EH (cell line): ENCODE measurements at regions not wholly inside any gene's neighbourhood (a gene's known extent, or its start where the extent isn't known, plus 50 kb on each side); places are given as distances from the start of the nearest gene placed in this dataset.

Experiments
- DNase-seq: peaks from one replicate; pipeline ENCODE4 v3.0.0-alpha.2; 2015; ENCODE audit warnings: low read depth

- DNase-seq = no peak
Observed at GRCh38 chr7:79872176-79872575, 262.5 kb upstream of the GNAI1 start.

GRCh38 chr7:79868010-79868409 lies 266.6 kb upstream of the GNAI1 start:
- no peak for DNase-seq

GRCh38 chr7:79862447-79863210 lies 272.0 kb upstream of the GNAI1 start:
- no peak for DNase-seq

- DNase-seq = no peak
Observed at GRCh38 chr7:79855172-79855571, 279.5 kb upstream of the GNAI1 start.

- peak; percentile 40 for DNase-seq
Observed at GRCh38 chr7:79854621-79855020, 280.0 kb upstream of the GNAI1 start.

- no peak for DNase-seq
Observed at GRCh38 chr7:79837915-79838314, 296.7 kb upstream of the GNAI1 start.

GRCh38 chr7:79833616-79834015 lies 301.0 kb upstream of the GNAI1 start:
- DNase-seq = no peak

- DNase-seq = no peak
Observed at GRCh38 chr7:79828866-79829265, 305.8 kb upstream of the GNAI1 start.

GRCh38 chr7:79823246-79823951 lies 311.2 kb upstream of the GNAI1 start:
- DNase-seq = peak; percentile 45

- no peak for DNase-seq
Observed at GRCh38 chr7:79822620-79823240, 311.9 kb upstream of the GNAI1 start.

- peak; percentile 32 for DNase-seq
Observed at GRCh38 chr7:79820387-79820786, 314.2 kb upstream of the GNAI1 start.

- DNase-seq = peak; percentile 17
Observed at GRCh38 chr7:79810916-79811315, 323.7 kb upstream of the GNAI1 start.

- DNase-seq = peak; percentile 53
Observed at GRCh38 chr7:79806161-79806734, 328.4 kb upstream of the GNAI1 start.

- DNase-seq = peak; percentile 11
Observed at GRCh38 chr7:79790656-79791262, 337.3 kb upstream of the MAGI2 start.

- peak; percentile 79 for DNase-seq
Observed at GRCh38 chr7:79789584-79790345, 336.3 kb upstream of the MAGI2 start.

- peak; percentile 10 for DNase-seq
Observed at GRCh38 chr7:79787623-79788022, 334.2 kb upstream of the MAGI2 start.

- no peak for DNase-seq
Observed at GRCh38 chr7:79787096-79787495, 333.6 kb upstream of the MAGI2 start.

GRCh38 chr7:79786187-79786586 lies 332.7 kb upstream of the MAGI2 start:
- DNase-seq = peak; percentile 23

GRCh38 chr7:79785556-79785955 lies 332.1 kb upstream of the MAGI2 start:
- peak; percentile 7 for DNase-seq

GRCh38 chr7:79782906-79783305 lies 329.4 kb upstream of the MAGI2 start:
- DNase-seq = no peak

- no peak for DNase-seq
Observed at GRCh38 chr7:79782256-79782655, 328.8 kb upstream of the MAGI2 start.

GRCh38 chr7:79781716-79782115 lies 328.2 kb upstream of the MAGI2 start:
- no peak for DNase-seq
